ENCODE measurements at regions not wholly inside any gene's neighbourhood (a gene's known extent, or its start where the extent isn't known, plus 50 kb on each side); places are given as distances from the start of the nearest gene placed in this dataset.
"Not testable (repeated sequence)": the region's sequence is repeated elsewhere in the genome, so short reads cannot be mapped to it uniquely, and the experiment has no call there.

- not testable (repeated sequence) for H3K4me3 ChIP-seq, H3K27ac ChIP-seq
Measured at GRCh38 chr2:179385756-179386155, 121.1 kb upstream of the SESTD1 start.

DNA sequence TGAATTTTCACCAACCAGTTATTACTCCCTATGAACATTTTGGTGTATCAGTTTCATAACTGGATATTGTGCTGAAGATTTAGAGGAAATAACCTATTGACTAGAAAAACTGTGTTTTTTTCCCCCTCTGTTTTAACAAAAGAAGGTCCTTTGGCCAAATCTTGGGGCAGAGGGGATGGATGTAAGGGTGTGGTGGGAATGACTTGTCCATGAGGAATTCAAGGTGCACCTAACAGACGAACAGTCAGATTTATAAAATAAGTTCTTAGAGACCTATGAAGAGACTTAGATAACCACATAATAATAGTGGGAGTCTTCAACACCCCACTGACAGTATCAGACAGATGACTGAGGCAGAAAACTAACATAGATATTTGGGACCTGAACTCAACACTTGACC is 119.3 kb upstream of the SESTD1 start:
- Histone ChIP-seq H3K4me3 (no peak overlapping the region), H3K27ac (no peak overlapping the region)

- no peak overlapping the region for H3K4me3 ChIP-seq
- no peak overlapping the region for H3K27ac ChIP-seq
Measured at GRCh38 chr2:179377296-179377695, 112.7 kb upstream of the SESTD1 start.

DNA sequence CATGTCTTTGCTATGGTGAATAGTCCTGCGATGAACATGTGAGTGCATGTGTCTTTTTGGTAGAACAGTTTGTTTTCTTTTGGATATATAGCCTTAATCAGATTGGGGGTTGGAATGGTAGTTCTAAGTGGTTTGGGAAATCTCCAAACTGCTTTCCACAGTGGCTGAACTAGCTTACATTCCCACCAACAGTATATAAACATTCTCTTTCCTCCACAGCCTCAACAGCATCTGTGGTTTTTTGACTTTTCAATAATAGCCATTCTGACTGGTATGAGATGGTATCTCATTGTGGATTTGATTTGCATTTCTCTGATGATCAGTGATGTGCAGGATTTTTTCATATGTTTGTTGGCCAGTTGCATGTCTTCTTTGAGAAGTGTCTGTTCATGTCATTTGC is 112.2 kb upstream of the SESTD1 start:
- H3K27ac ChIP-seq = no peak overlapping the region
- no peak overlapping the region for H3K4me3 ChIP-seq

GRCh38 chr2:179373816-179374215 is 109.2 kb upstream of the SESTD1 start:
- no peak overlapping the region for H3K4me3 ChIP-seq
- no peak overlapping the region for H3K27ac ChIP-seq

GRCh38 chr2:179365561-179365960 is 100.9 kb upstream of the SESTD1 start:
- not testable (repeated sequence) for H3K27ac ChIP-seq, H3K4me3 ChIP-seq

- Histone ChIP-seq H3K4me3 (no peak overlapping the region), H3K27ac (no peak overlapping the region)
Measured at GRCh38 chr2:179355881-179356280, 91.2 kb upstream of the SESTD1 start.

DNA sequence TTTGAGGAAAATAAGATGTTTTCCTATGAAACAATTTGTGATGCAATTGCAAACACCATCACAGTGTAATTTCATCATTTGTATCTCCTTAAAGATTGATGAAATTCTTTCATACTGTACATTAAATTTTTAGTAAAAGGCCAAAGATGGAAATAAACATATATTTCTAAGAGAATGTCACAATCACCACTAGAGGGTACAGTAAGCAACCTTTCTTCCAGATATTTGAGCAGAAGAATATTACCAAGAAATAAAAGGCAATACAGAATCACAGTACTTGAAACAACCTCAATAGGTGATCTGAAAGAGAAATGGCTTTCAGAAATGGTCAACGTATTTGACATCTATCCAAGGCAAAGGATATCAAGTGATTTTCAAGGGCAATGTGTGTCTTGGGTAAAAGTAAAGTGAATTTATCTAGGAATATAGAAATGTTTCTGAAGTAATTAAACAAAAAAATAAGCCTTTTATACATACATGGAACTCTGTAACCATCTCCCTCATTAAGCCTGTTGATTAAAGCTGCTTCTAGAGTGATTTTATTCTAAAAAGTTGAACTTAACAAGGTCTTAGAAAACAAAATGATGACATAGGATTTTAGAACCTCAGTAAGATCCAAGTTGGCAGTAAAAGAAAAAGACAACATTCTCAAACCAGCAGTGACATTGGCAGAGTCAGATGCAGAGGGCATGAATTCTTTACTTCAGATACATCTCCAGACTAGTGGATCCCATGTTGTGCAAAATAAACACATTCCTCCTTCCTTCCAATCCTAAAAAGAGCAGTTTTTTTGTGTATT is 90.3 kb upstream of the SESTD1 start:
- H3K4me3 ChIP-seq = no peak overlapping the region

GRCh38 chr2:179354296-179354695 is 89.7 kb upstream of the SESTD1 start:
- no peak overlapping the region for H3K4me3 ChIP-seq

More for the DNA sequence above, 90.3 kb upstream of the SESTD1 start:
- H3K27ac ChIP-seq = no peak overlapping the region

DNA sequence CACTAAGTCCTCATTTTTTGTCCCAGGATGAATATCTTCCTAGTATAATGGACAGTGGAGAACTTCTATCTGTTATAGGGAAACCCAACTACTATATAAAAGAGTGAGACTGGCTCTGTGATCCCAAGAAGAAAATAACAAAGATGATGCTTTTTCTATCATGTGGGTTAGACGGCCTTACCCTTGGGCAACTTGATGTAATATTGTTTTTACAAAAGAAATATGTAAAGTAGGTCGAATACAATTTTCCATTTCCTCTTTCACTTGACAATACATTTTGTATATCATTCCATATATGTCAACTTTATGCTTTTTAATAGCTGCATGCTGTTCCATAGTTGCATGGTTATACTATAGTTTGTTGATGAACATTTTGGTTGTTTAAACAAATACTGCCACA is 87.5 kb upstream of the SESTD1 start:
- H3K4me3 ChIP-seq = no peak overlapping the region
- no peak overlapping the region for H3K27ac ChIP-seq

More at GRCh38 chr2:179354296-179354695, 89.7 kb upstream of the SESTD1 start:
- no peak overlapping the region for H3K27ac ChIP-seq

DNA sequence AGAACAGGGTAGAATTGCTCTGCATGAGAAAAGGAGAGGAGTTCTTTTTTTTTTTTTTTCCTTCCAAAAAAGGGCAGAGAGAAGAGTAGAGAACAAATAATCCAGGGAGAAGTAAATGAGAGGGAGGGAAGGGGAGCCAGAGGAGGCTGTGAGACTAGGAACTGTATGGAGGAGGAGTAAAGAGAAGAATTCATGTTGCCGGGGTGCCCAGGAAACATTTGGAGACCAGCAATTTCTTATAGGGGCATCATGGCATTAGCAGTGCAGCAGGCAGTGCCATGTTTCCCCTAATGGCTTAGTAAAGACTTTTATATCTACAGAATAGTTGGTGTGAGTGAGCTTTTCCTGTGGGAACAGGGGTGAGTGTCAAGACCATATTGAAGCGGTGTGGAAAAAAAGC is 86.4 kb upstream of the SESTD1 start:
- Histone ChIP-seq H3K4me3 (no peak overlapping the region), H3K27ac (no peak overlapping the region)

DNA sequence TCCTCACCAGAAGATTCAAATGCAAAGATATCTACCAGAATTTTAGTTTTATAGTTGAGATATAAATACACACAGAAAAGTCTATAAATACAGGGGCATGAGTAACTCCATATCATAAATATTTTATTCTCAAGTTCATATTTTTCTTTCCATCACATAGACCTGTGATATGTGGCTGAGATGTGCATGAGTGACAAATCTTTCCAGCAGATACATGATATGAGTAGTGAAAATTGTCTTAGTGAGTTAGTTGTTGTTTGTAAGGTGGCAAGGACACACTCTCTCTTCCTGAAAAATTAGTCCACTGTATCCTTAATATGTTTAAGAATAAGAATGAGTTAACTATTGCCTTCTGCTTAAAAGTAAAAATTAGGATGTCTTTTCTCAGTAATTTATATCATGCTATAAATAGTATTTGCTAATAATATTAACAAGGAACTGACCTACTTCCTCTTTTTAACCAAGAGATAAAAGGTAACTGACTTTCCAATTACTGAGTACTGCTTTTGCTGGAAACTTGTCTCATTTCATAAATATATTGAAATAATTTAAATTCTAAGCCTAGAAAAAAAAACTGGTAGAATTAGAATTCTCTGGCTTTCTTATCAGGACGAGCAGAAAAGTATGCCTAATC is 85.2 kb upstream of the SESTD1 start:
- Histone ChIP-seq H3K4me3 (no peak overlapping the region), H3K27ac (no peak overlapping the region)

- Histone ChIP-seq H3K27ac (peak overlapping the region in 1 of 21 experiments; percentile 24), H3K4me3 (no peak overlapping the region)
Measured at GRCh38 chr2:179348906-179349305, 84.3 kb upstream of the SESTD1 start.

- H3K4me3 ChIP-seq = no peak overlapping the region
- peak overlapping the region in 2 of 21 experiments; percentile 27 to 53 for H3K27ac ChIP-seq
Measured at GRCh38 chr2:179344970-179345369, 80.3 kb upstream of the SESTD1 start.

DNA sequence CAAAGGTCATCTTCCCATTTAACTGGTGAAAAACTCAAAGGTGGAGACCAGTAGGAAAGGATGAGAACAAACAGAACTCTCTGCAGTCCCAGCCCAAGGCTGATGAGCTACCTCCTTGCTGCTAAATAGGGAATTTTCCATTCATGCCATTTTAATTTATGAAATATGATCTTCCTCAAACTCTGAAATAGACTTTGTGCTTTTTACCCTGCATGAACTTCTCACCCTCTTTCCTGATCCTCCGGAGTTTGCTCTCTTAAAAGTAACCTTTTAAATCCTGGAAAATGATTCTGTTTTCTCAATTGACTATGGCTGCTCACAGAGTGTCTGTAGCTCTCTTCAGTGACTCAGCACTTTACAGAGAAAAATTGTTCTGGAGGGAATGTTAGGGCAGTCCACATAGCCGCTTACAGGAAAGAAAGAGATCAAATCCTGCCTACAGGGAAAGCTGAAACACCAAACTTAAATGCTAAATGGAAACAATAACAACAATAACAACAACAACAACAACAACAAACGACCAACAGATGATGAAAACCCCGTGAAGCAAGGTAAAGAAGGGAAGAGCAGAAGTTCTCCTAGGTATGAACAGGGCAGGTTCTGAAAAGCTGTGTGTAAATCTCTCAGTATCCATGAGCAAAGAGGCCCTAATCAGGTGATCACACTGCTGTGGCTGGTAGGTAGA is 79.8 kb upstream of the SESTD1 start:
- H3K27ac ChIP-seq = peak overlapping the region in 4 of 21 experiments; percentile 10 to 53 (median 38)

DNA sequence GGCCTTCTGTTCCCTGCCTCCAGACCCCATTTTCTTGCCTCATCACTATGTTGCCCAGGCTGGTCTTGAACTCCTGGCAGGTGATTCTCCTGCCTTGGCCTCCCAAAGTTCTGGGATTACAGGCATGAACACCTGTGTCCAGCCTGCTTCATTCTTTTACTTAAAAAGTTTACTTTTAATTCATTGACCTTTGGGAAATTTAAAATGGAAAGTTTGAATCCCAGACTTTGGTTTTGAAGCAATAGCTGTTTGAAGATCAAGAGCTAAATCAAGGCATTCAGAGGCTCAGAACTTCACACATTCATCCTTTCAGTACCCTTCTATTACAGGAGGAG is 79.3 kb upstream of the SESTD1 start:
- H3K27ac ChIP-seq = peak overlapping the region in 1 of 21 experiments; percentile 31
- H3K4me3 ChIP-seq = no peak overlapping the region

More for the DNA sequence above, 79.8 kb upstream of the SESTD1 start:
- H3K4me3 ChIP-seq = no peak overlapping the region

DNA sequence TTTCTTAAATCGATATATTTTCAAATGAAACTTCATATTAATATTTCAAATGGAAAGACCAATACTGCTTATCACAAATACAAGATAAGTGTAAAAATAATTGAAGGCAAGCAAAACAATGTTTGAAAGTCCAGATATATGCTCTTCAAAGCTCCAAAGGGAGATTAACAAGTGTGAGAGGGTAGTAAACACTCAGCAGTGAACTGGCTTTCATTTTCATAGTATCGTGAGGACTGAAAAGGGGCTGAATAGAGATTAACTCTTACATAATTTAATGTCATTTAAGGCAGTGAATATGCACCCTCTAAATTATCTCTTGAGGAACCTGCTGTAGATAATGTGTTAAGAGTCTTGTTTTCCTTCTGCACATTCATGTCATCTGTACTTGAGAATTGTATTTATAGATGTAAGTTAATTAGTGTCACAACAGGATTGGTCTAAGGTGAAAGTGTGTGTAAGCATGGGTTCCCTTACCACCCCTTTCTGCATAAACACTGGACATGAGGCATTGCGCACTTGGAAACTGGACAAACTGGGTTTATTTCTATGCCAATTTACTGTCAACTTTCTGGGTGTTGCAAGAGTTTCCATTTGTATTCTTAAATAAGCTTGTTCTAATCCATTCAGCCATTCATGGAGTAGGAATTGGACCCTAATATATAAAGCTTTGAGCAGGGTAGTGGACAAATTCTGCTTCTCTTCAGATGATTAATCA is 76.7 kb upstream of the SESTD1 start:
- H3K27ac ChIP-seq = no peak overlapping the region

DNA sequence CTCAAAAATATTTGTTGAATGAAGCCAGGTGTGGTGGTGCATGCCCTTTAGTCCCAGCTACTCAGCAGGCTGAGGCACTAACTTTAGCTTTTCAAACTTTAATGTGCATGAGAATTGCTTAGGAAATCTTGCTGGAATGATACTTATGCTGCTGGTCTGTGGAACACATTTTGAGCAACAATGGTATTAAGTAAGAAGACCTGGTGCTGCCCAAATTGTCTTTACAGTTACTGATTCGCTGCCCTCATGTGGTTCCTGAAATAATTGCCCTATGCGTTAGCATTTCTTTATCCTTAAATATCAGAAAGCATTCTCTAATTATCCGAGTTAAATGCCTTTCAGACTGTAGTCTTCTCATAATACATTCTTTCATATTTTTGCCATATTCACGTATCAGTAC is 76.0 kb upstream of the SESTD1 start:
- Histone ChIP-seq H3K27ac (no peak overlapping the region), H3K4me3 (no peak overlapping the region)

More for the DNA sequence above, 76.7 kb upstream of the SESTD1 start:
- H3K4me3 ChIP-seq = no peak overlapping the region

GRCh38 chr2:179338681-179339080 is 74.0 kb upstream of the SESTD1 start:
- no peak overlapping the region for H3K27ac ChIP-seq
- H3K4me3 ChIP-seq = no peak overlapping the region
